Activated naive CD4-positive, alpha-beta T cell treated with Interleukin-2 at 50 U/mL for 16 hours (primary cell): ENCODE measurements at regions not wholly inside any gene's neighbourhood (a gene's known extent, or its start where the extent isn't known, plus 50 kb on each side); places are given as distances from the start of the nearest gene placed in this dataset.
"Not testable (repeated sequence)": the region's sequence is repeated elsewhere in the genome, so short reads cannot be mapped to it uniquely, and the experiment has no call there.

Experiments
- DNase-seq: peaks from one replicate; pipeline ENCODE4 v3.0.0-alpha.2; 2020

GRCh38 chr3:181925841-181926240 is 214.1 kb downstream of the SOX2 start:
- not testable (repeated sequence) for DNase-seq

GRCh38 chr3:181929501-181929900 is 217.8 kb downstream of the SOX2 start:
- DNase-seq, result no peak

GRCh38 chr3:181930105-181930504 is 218.4 kb downstream of the SOX2 start:
- DNase-seq, result no peak

- no peak for DNase-seq
Observed at GRCh38 chr3:181932039-181932438, 220.3 kb downstream of the SOX2 start.

GRCh38 chr3:181933052-181933618 is 221.4 kb downstream of the SOX2 start:
- no peak for DNase-seq

GRCh38 chr3:181935915-181936314 is 224.2 kb downstream of the SOX2 start:
- no peak for DNase-seq

- no peak for DNase-seq
Observed at GRCh38 chr3:181936774-181937173, 225.0 kb downstream of the SOX2 start.

- DNase-seq, result not testable (repeated sequence)
Observed at GRCh38 chr3:181938580-181938979, 226.9 kb downstream of the SOX2 start.

GRCh38 chr3:181940703-181941102 is 229.0 kb downstream of the SOX2 start:
- no peak for DNase-seq

GRCh38 chr3:181941250-181941649 is 229.5 kb downstream of the SOX2 start:
- no peak for DNase-seq

- no peak for DNase-seq
Observed at GRCh38 chr3:181943285-181943684, 231.6 kb downstream of the SOX2 start.

GRCh38 chr3:181947606-181948005 is 235.9 kb downstream of the SOX2 start:
- DNase-seq, result no peak

GRCh38 chr3:181948286-181948685 is 236.6 kb downstream of the SOX2 start:
- DNase-seq, result no peak

GRCh38 chr3:181952221-181952620 is 240.5 kb downstream of the SOX2 start:
- DNase-seq, result no peak

- no peak for DNase-seq
Observed at GRCh38 chr3:181952929-181953328, 241.2 kb downstream of the SOX2 start.

GRCh38 chr3:181955566-181955965 is 243.8 kb downstream of the SOX2 start:
- DNase-seq, result no peak

GRCh38 chr3:181956122-181956521 is 244.4 kb downstream of the SOX2 start:
- DNase-seq, result no peak

- no peak for DNase-seq
Observed at GRCh38 chr3:181966393-181966792, 254.7 kb downstream of the SOX2 start.

GRCh38 chr3:181969925-181970324 is 258.2 kb downstream of the SOX2 start:
- no peak for DNase-seq

GRCh38 chr3:181971424-181971823 is 259.7 kb downstream of the SOX2 start:
- no peak for DNase-seq

GRCh38 chr3:181974198-181974597 is 262.5 kb downstream of the SOX2 start:
- no peak for DNase-seq

- DNase-seq, result no peak
Observed at GRCh38 chr3:181976526-181976925, 264.8 kb downstream of the SOX2 start.

- DNase-seq, result no peak
Observed at GRCh38 chr3:181985386-181985785, 273.7 kb downstream of the SOX2 start.

- DNase-seq, result no peak
Observed at GRCh38 chr3:181987736-181988135, 276.0 kb downstream of the SOX2 start.

- no peak for DNase-seq
Observed at GRCh38 chr3:181998828-181999227, 287.1 kb downstream of the SOX2 start.

- no peak for DNase-seq
Observed at GRCh38 chr3:181999314-181999713, 287.6 kb downstream of the SOX2 start.
